ENCODE measurements at regions not wholly inside any gene's neighbourhood (a gene's known extent, or its start where the extent isn't known, plus 50 kb on each side); places are given as distances from the start of the nearest gene placed in this dataset.

- intact Hi-C loops (cut with DNase I): no loop called here
- H3K27ac ChIP-seq: no peak overlapping the region
- no peaks in the 10 kb centered on the region for H3K36me3 ChIP-seq (replicated peaks in 1 of 2)
- H3K4me3 ChIP-seq: no peak overlapping the region
- 75 to 83% (median 77%) methylated on average over 3 of the region's 3 CpGs for WGBS, 4 donors
- no peaks in the 10 kb centered on the region for H3K27me3 ChIP-seq
- no peaks in the 10 kb centered on the region for H3K4me1 ChIP-seq (replicated peaks in 1 of 2)
- TF ChIP-seq CTCF (IDR thresholded peaks at IDR 0.05) (no peak), POLR2A (IDR thresholded peaks at IDR 0.05) (no peak)
- DNase-seq: no peak
- no peaks in the 10 kb centered on the region for H3K9me3 ChIP-seq (replicated peaks in 1 of 3)
Observed at GRCh38 chr22:48565901-48566501, 1261.7 kb downstream of the BRD1 start.

- intact Hi-C loops (cut with DNase I): no loop called here
- Histone ChIP-seq H3K27ac (no peak overlapping the region), H3K9me3 (replicated peaks in 1 of 3) (no peaks in the 10 kb centered on the region), H3K36me3 (replicated peaks in 1 of 2) (no peaks in the 10 kb centered on the region), H3K4me3 (no peak overlapping the region), H3K27me3 (no peaks in the 10 kb centered on the region), H3K4me1 (replicated peaks in 1 of 2) (no peaks in the 10 kb centered on the region)
- DNase-seq: no peak
- 80 to 85% (median 84%) methylated on average over 6 to 10 of the region's 10 CpGs for WGBS, 4 donors
- no peak for TF ChIP-seq CTCF (IDR thresholded peaks at IDR 0.05)
- TF ChIP-seq POLR2A (IDR thresholded peaks at IDR 0.05): no peak
Observed at GRCh38 chr22:48564995-48565394, 1262.7 kb downstream of the BRD1 start.

- no peaks in the 10 kb centered on the region for H3K4me1 ChIP-seq (replicated peaks in 1 of 2)
- H3K9me3 ChIP-seq (replicated peaks in 1 of 3): no peaks in the 10 kb centered on the region
- TF ChIP-seq POLR2A (IDR thresholded peaks at IDR 0.05): no peak
- TF ChIP-seq CTCF (IDR thresholded peaks at IDR 0.05): no peak
- DNase-seq: no peak
- intact Hi-C loops (cut with DNase I): no loop called here
- WGBS, 4 donors: 90 to 93% (median 91%) methylated on average over 17 of the region's 17 CpGs
- no peaks in the 10 kb centered on the region for H3K36me3 ChIP-seq (replicated peaks in 1 of 2)
- no peak overlapping the region for H3K27ac ChIP-seq
- H3K4me3 ChIP-seq: no peak overlapping the region
- no peaks in the 10 kb centered on the region for H3K27me3 ChIP-seq
Observed at GRCh38 chr22:48563966-48564330, 1263.7 kb downstream of the BRD1 start.

- no peak for TF ChIP-seq POLR2A (IDR thresholded peaks at IDR 0.05)
- no peak for TF ChIP-seq CTCF (IDR thresholded peaks at IDR 0.05)
- Histone ChIP-seq H3K9me3 (replicated peaks in 1 of 3) (no peaks in the 10 kb centered on the region), H3K36me3 (replicated peaks in 1 of 2) (no peaks in the 10 kb centered on the region), H3K4me3 (no peak overlapping the region), H3K27me3 (no peaks in the 10 kb centered on the region), H3K4me1 (replicated peaks in 1 of 2) (no peaks in the 10 kb centered on the region), H3K27ac (no peak overlapping the region)
- DNase-seq: no peak
- intact Hi-C loops (cut with DNase I): no loop called here
- 78 to 88% (median 85%) methylated on average over 18 to 30 of the region's 30 CpGs for WGBS, 4 donors
Observed at GRCh38 chr22:48563118-48563965, 1264.3 kb downstream of the BRD1 start.

All from adrenal gland (tissue), 9 donors.